ENCODE measurements at regions not wholly inside any gene's neighbourhood (a gene's known extent, or its start where the extent isn't known, plus 50 kb on each side); places are given as distances from the start of the nearest gene placed in this dataset.
"Not testable (repeated sequence)": the region's sequence is repeated elsewhere in the genome, so short reads cannot be mapped to it uniquely, and the experiment has no call there.

GRCh38 chr6:131492932-131493573 is 80.0 kb upstream of the ARG1 start:
- no peak for DNase-seq (ENCODE audit: low spot score)

GRCh38 chr6:131504387-131504786 is 68.6 kb upstream of the ARG1 start:
- not testable (repeated sequence) for DNase-seq (ENCODE audit: low spot score)

- no peak for DNase-seq (ENCODE audit: low spot score)
Measured at GRCh38 chr6:131510094-131510493, 62.9 kb upstream of the ARG1 start.

GRCh38 chr6:131510591-131510990 is 62.4 kb upstream of the ARG1 start:
- no peak for DNase-seq (ENCODE audit: low spot score)

- peak; percentile 15 for DNase-seq (ENCODE audit: low spot score)
Measured at GRCh38 chr6:131519670-131520436, 53.2 kb upstream of the ARG1 start.

Data from globus pallidus (tissue), 1 donor.